SJSA1 (cell line): ENCODE measurements at regions not wholly inside any gene's neighbourhood (a gene's known extent, or its start where the extent isn't known, plus 50 kb on each side); places are given as distances from the start of the nearest gene placed in this dataset.

Experiments
- DNase-seq, 2 experiments: peaks; one replicate each; pipeline ENCODE4 v3.0.0-alpha.2; 2015 to 2020; ENCODE audit warnings: low spot score in 2 of 2, low read depth in 1 of 2
- H3K27ac ChIP-seq: fragments of 250-450 bp; sonication (Bioruptor Pico); 2 replicates; pipeline ENCODE4 v1.5.1; 2020; ENCODE audit warnings: mild to moderate bottlenecking, moderate library complexity
- H3K27me3 ChIP-seq: fragments of 250-450 bp; sonication (Bioruptor Pico); replicated peaks from 2 replicates; pipeline ENCODE4 v1.5.1; 2020; ENCODE audit warnings: mild to moderate bottlenecking, moderate library complexity
- H3K36me3 ChIP-seq: fragments of 250-450 bp; sonication (Bioruptor Pico); 2 replicates; pipeline ENCODE4 v1.5.1; 2020; ENCODE audit warnings: mild to moderate bottlenecking
- H3K4me1 ChIP-seq: fragments of 250-450 bp; sonication (Bioruptor Pico); replicated peaks from 2 replicates; pipeline ENCODE4 v1.6.1; 2021; ENCODE audit warnings: mild to moderate bottlenecking
- H3K4me3 ChIP-seq: fragments of 250-450 bp; sonication (Bioruptor Pico); 2 replicates; pipeline ENCODE4 v1.5.1; 2020; ENCODE audit warnings: mild to moderate bottlenecking
- H3K9me3 ChIP-seq: fragments of 250-450 bp; sonication (Bioruptor Pico); replicated peaks from 2 replicates; pipeline ENCODE4 v1.5.1; 2020; ENCODE audit warnings: mild to moderate bottlenecking

DNA sequence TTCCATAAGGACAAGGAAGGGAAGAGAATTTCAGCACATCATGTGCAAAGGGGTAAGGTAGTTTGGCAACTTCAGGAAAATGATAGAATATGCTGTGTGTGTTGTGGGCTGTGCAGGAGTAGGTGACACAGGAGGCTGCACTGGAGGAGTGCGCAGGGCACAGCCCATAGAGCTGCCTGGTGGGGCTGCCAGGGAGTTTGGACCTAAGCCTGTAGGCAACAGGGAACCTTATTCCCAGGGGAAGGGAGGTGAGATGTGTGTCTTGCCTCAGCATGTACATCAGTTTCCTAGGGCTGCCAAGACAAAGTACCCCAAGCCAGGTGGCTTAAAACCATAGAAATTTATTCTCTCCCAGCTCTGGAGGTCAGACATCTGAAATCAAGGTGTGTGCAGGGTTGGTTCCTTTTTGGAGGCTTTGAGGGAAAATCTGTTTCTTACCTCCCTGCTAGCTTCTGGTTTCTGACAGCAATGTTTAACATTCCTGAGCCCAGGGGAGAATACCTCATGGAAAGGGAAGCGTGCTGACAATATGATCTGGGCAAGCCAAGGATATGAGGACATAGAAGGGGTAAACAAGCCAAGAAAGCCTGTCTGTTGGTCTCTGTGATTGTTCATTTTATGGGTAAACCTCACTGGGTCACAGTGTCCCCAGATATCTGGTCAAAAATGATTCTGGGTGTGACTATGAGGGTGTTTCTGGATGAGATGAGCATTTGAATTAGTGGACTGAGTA is 174.0 kb upstream of the NTF3 start:
- Histone ChIP-seq H3K27me3 (peaks cover 4% of the 10 kb centered on the region; the same call in 1 of the 2 replicates), H3K9me3 (no peaks in the 10 kb centered on the region; the same call in 1 of the 2 replicates), H3K27ac (no peak overlapping the region), H3K36me3 (no peaks in the 10 kb centered on the region), H3K4me1 (no peaks in the 10 kb centered on the region), H3K4me3 (no peak overlapping the region)
- no peak for DNase-seq

DNA sequence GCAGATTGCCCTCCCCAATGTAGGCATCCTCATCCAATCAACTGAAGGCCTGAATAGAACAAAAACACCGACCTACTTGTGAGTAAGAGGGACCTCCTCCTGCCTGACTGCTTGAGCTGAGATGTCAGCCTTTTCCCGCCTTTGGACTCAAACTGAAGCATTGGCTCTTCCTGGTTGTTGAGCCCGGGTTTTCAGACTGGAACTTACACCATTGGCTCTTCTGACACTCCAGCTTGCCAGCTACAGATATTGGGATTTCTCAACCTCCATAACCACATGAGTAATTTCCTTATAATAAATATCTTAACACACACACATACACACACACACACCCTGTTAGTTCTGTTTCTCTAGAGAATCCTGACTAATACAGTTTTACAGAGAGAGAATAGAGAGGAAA is 173.4 kb upstream of the NTF3 start:
- no peak overlapping the region for H3K27ac ChIP-seq
- no peaks in the 10 kb centered on the region for H3K36me3 ChIP-seq
- H3K9me3 ChIP-seq = no peaks in the 10 kb centered on the region; the same call in 1 of the 2 replicates
- H3K4me1 ChIP-seq = no peaks in the 10 kb centered on the region
- H3K4me3 ChIP-seq = no peak overlapping the region
- DNase-seq = no peak
- H3K27me3 ChIP-seq = peaks cover 4% of the 10 kb centered on the region; the same call in 1 of the 2 replicates

DNA sequence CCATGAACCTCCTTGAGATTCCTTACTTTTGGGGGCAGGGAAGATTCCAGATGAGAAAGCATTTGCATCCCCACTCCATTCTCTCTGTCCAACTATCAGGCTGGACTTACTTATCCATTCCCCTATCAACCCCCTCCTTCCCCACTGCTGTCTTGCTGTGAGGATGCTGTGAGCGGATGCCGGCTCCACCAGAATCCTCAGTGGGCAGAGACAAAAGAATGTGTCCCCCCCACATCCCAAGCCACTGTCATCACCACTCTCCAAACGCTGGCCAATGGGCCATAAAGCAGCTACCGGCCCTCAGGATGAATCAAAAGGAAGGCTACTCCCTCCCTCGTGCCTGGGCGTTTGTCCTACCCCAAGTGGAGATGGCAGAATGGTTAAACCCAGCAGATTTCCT is 173.0 kb upstream of the NTF3 start:
- no peaks in the 10 kb centered on the region; the same call in 1 of the 2 replicates for H3K9me3 ChIP-seq
- no peak for DNase-seq
- no peak overlapping the region for H3K27ac ChIP-seq
- peaks cover 4% of the 10 kb centered on the region; the same call in 1 of the 2 replicates for H3K27me3 ChIP-seq
- H3K4me1 ChIP-seq = no peaks in the 10 kb centered on the region
- H3K4me3 ChIP-seq = no peak overlapping the region
- H3K36me3 ChIP-seq = no peaks in the 10 kb centered on the region

DNA sequence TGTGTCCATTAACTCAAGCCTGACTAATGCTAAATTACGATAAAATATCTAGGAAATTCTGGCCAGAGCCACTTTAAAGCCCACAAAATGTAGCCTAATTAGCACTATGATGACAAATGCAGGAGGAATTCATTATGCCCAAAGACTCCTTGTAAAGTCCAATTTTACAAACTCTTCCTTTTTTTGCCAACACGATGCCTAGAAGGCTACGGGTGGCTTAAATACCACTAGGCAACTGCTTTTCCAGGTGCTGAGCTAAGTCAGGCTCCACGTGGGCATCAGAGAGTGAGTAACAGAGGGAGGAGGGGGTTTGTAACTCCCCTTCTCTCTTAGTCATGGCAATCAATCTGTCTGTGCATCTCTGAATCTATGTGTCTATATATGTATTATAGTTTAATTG is 172.4 kb upstream of the NTF3 start:
- no peak overlapping the region for H3K4me3 ChIP-seq

DNA sequence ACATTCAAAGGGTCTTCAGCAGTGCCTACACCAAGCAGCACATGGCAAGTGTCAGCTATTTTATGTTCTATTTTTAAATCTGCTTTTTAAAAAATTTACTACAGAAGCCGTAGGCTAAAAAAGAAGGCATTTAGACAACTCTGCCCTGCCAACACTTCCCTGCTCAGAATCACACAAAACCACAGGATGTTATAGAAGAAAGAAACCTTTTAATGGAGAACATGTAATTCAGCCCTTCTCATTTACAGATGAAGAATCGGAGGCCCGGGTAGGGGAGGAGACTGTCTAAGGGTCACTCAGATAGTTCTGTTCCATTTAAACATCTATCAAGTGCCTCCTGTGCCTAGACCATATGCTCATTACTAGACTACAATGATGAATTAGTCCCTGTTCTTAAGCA is 171.8 kb upstream of the NTF3 start:
- Histone ChIP-seq H3K4me3 (no peak overlapping the region), H3K4me1 (no peaks in the 10 kb centered on the region), H3K27ac (no peak overlapping the region), H3K27me3 (peaks cover 4% of the 10 kb centered on the region; the same call in 1 of the 2 replicates), H3K36me3 (no peaks in the 10 kb centered on the region), H3K9me3 (no peaks in the 10 kb centered on the region; the same call in 1 of the 2 replicates)
- no peak for DNase-seq

More for the DNA sequence above, 172.4 kb upstream of the NTF3 start:
- Histone ChIP-seq H3K4me1 (no peaks in the 10 kb centered on the region), H3K9me3 (no peaks in the 10 kb centered on the region; the same call in 1 of the 2 replicates), H3K27ac (no peak overlapping the region), H3K36me3 (no peaks in the 10 kb centered on the region), H3K27me3 (peaks cover 4% of the 10 kb centered on the region; the same call in 1 of the 2 replicates)
- DNase-seq = no peak

DNA sequence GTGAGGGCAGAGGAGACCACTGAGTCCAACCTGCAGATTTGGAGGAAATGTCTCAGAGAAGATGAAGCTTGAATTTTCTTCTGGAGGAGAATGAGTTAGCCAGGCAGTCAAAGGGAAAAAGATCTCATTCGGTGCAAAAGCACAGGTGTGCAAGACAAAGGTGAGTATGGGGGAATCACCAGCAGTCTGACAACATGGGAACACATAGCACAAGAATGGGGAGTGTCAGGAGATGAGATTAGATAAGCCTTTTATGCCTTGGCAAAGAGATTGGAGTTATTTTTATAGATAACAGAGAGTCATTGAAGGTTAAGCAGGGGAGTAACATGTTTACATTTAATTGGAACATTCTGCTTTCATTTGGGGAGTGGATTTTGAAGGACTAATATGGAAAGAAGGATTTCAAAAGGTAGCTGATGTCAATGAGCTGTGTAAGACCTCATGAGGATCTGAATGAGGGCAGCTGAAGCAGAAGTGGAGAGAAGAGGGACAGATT is 171.3 kb upstream of the NTF3 start:
- Histone ChIP-seq H3K4me1 (no peaks in the 10 kb centered on the region), H3K27ac (no peak overlapping the region), H3K36me3 (no peaks in the 10 kb centered on the region), H3K27me3 (peaks cover under 1% of the 10 kb centered on the region; the same call in 1 of the 2 replicates), H3K4me3 (no peak overlapping the region), H3K9me3 (no peaks in the 10 kb centered on the region; the same call in 1 of the 2 replicates)
- DNase-seq = no peak

DNA sequence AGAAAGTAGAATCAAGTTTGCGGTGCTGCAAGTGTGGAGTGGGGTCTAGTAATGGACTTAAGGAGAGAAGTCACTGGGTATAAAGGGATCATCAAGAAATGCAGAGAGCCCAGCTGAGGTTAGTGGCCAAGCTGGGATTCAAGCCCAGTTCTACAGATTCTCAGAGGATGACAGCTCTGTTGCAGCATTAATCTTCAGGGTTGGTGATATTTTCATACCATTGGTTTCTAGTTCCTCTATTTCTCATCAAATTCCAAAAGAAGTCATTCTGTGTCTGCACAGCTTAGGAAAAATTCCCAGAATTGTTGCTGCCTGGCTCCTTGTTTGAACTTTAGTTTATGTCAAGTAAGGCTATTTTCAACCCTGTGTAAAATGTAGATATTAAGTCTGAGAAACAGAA is 169.5 kb upstream of the NTF3 start:
- H3K27me3 ChIP-seq = no peaks in the 10 kb centered on the region; the same call in 1 of the 2 replicates
- no peak overlapping the region for H3K27ac ChIP-seq
- H3K4me3 ChIP-seq = no peak overlapping the region
- DNase-seq = no peak
- H3K9me3 ChIP-seq = no peaks in the 10 kb centered on the region; the same call in 1 of the 2 replicates
- H3K36me3 ChIP-seq = no peaks in the 10 kb centered on the region
- no peaks in the 10 kb centered on the region for H3K4me1 ChIP-seq

DNA sequence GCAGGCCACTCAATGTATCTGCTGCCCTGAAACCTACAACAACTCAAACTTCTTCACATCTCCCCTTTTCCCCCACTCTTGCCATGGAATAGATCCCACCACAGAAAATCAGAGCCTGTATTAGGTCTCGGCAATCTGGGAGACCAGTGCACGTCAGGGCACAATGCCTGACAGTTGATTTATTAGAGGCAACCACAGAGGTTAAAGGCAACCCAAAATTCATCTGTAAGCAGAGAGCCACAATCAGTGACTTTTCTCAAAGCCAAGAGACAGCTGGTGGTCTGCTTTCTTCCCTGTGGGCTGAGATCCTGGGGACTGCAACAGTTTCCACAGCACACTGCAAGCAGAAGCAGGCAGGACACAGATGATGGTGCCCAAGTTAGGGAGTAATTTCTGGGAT is 169.0 kb upstream of the NTF3 start:
- Histone ChIP-seq H3K4me3 (no peak overlapping the region), H3K9me3 (no peaks in the 10 kb centered on the region; the same call in 1 of the 2 replicates), H3K36me3 (no peaks in the 10 kb centered on the region), H3K27ac (no peak overlapping the region), H3K27me3 (no peaks in the 10 kb centered on the region; the same call in 1 of the 2 replicates), H3K4me1 (no peaks in the 10 kb centered on the region)
- no peak for DNase-seq

DNA sequence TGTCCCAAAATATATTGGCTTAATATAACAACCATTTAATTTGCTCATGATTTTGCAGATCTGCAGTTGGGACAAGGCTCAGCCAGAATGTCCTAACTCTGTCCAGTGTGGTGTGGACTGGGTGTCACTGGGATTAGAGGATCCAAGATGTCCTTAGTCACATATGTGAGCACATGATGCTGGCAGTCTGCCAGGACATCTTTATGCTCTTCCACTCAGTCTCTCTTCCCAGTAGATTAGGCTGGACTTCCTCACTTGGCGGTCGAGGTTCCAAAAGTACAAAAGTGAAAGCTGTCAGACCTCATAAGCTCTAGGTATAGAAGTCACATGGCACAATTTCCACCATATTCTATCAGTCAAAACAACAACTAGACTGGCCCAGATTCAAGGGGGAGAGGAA is 167.9 kb upstream of the NTF3 start:
- Histone ChIP-seq H3K4me3 (no peak overlapping the region), H3K27ac (no peak overlapping the region), H3K36me3 (no peaks in the 10 kb centered on the region), H3K27me3 (no peaks in the 10 kb centered on the region; the same call in 1 of the 2 replicates), H3K9me3 (no peaks in the 10 kb centered on the region; the same call in 1 of the 2 replicates), H3K4me1 (no peaks in the 10 kb centered on the region; the same call in 1 of the 2 replicates)
- no peak for DNase-seq

DNA sequence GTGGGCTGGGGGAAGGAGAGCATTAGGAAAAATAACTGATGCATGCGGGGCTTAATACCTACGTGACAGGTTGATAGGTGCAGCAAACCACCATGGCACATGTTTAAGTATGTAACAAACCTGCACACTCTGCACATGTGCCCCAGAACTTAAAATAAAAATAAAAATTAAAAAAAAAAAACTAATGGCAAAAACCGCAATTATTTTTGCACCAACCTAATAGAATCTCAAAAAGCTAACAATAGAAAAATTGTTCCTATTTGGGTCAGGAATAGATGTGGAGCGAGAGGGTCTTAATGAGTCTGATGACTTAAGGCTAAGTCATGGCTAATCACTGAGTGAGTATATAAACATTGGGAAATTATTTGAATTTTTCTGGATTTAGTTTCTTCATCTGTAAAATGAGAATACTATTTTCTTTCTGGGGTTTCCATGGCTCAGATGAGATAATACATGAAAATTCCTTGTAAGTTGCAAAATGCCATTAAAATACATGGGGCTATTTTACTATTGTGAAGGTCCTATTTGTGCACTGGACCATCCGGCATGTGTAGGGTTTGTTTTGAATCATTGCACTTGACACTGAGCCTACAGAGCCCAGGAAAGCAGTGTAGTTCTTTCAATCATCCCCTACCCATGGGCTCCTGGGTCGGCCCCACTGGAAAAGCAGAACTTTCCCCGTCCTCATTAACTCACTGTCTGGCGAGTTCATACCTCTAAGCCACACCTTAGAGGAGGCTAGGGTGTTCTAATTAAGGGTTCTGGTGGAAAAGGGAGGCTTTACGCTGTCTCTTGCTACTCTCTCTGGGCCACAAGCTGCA is 164.1 kb upstream of the NTF3 start:
- H3K4me3 ChIP-seq = no peak overlapping the region
- no peaks in the 10 kb centered on the region; the same call in 1 of the 2 replicates for H3K4me1 ChIP-seq
- no peak for DNase-seq
- H3K27me3 ChIP-seq = no peaks in the 10 kb centered on the region
- no peak overlapping the region for H3K27ac ChIP-seq
- H3K36me3 ChIP-seq = no peaks in the 10 kb centered on the region
- no peaks in the 10 kb centered on the region for H3K9me3 ChIP-seq

DNA sequence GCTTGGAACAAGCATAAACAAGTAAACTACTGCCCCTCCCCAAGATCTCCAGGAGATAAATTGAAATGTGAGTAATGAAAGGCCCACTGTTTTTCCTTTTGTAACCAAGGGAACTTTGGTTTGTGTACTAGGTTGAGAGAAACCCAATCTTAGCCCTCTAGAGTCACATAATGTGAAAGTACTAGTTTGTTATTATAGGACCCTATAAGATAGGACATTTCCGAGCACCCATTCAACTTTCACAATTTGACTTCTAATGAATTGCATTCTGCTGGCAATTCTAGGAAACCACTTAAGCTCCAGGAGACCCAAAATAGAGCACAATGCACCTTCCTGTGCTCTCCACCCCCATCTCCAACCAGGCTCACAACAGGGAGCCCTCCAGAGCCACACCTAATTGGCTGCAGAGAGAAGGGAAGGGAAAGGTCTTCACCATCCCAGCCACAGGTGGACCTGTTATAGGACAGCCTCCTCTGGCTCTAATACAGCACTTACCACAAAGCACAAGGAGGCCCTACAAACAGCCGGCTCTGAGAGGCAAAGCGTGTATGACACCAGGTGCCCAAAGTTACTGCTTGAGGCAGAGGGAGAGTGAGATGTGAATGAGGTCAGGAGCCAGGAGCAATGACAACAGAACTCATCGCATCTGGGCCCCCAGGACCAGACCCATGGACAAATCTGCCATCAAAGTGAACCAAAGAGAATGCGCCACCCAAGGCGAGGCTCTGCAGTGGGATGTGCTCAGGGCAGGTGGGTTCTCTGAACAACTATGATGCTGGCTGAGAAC is 163.3 kb upstream of the NTF3 start:
- no peaks in the 10 kb centered on the region for H3K27me3 ChIP-seq
- no peak overlapping the region for H3K4me3 ChIP-seq
- H3K36me3 ChIP-seq = no peaks in the 10 kb centered on the region
- no peaks in the 10 kb centered on the region; the same call in 1 of the 2 replicates for H3K4me1 ChIP-seq
- H3K9me3 ChIP-seq = no peaks in the 10 kb centered on the region
- no peak for DNase-seq
- no peak overlapping the region for H3K27ac ChIP-seq

DNA sequence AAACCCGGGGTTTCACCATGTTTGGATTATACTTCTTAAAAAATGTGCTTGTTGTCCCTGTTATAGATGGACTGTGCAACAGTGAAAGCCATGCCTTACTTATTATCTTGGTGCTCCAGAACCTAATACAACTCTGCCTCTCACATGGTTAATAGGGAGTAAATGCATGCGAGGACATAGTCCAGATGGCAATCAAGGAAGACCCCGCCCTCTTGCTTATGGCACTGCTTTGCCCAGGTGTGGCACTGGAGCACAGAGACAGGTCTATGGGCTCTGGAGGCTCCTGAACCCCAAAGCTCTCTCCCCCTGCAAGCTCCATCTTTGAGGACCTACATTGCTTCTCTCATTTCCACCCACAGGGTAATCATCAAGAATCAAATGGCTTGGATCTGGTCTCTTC is 162.1 kb upstream of the NTF3 start:
- Histone ChIP-seq H3K27me3 (no peaks in the 10 kb centered on the region), H3K27ac (no peak overlapping the region)

More for the DNA sequence above, 162.1 kb upstream of the NTF3 start:
- H3K36me3 ChIP-seq = no peaks in the 10 kb centered on the region
- no peaks in the 10 kb centered on the region; the same call in 1 of the 2 replicates for H3K4me1 ChIP-seq
- no peak overlapping the region for H3K4me3 ChIP-seq
- no peak for DNase-seq
- no peaks in the 10 kb centered on the region for H3K9me3 ChIP-seq
